H1 (cell line): ENCODE measurements at regions not wholly inside any gene's neighbourhood (a gene's known extent, or its start where the extent isn't known, plus 50 kb on each side); places are given as distances from the start of the nearest gene placed in this dataset.

Experiments used
- ASH2L ChIP-seq: fragments of 200-600, 300-600 bp; sonication (generic); IDR thresholded peaks from one replicate; pipeline ENCODE4 v1.7.1; 2017; ENCODE audit warnings: low read length
- CHD7 ChIP-seq: fragments of 300-600 bp; sonication (generic); IDR thresholded peaks from 2 replicates; pipeline ENCODE4 v1.7.1; 2012; ENCODE audit warnings: low read length, moderate library complexity, mild to moderate bottlenecking, inconsistent platforms; ENCODE audit not compliant: insufficient replicate concordance
- CREB1 ChIP-seq: IDR thresholded peaks from 2 replicates; pipeline ENCODE4 v1.6.1; 2012; ENCODE audit warnings: inconsistent platforms
- CTCF ChIP-seq, 3 experiments: IDR thresholded peaks; 1 replicate in 2 of 3; 2 replicates in 1 of 3; pipeline versions ENCODE4 v1.5.1 to v1.6.1; 2011; ENCODE audit warnings: low read length in 3 of 3, mild to moderate bottlenecking in 3 of 3, inconsistent platforms in 2 of 3, low read depth in 1 of 3, moderate library complexity in 1 of 3; ENCODE audit not compliant: insufficient read depth in 1 of 3; ENCODE audit errors: control extremely low read depth in 1 of 3
- NANOG ChIP-seq: IDR thresholded peaks from 2 replicates; pipeline ENCODE4 v1.6.1; 2011; ENCODE audit warnings: low read length, low read depth, mild to moderate bottlenecking, inconsistent platforms; ENCODE audit not compliant: insufficient read depth, poor library complexity, severe bottlenecking
- NRF1 ChIP-seq: IDR thresholded peaks from 2 replicates; pipeline ENCODE4 v1.6.1; 2011; ENCODE audit warnings: mild to moderate bottlenecking, low read depth, low read length, improper control_type of control experiment
- SP4 ChIP-seq: IDR thresholded peaks from 2 replicates; pipeline ENCODE4 v1.6.1; 2012; ENCODE audit warnings: low read length, inconsistent platforms

GRCh38 chr7:20269726-20270125 is 52.5 kb upstream of the MACC1 start (continued):
- TF ChIP-seq CHD7 (no peak), SP4 (no peak), CTCF (IDR thresholded peaks at IDR 0.05; ENCODE audit: control extremely low read depth in 1 of 3, insufficient read depth in 1 of 3, low read depth in 1 of 3, low read length in 3 of 3) (no peak), ASH2L (no peak), NRF1 (no peak), NANOG (no peak), CREB1 (no peak)
